ENCODE measurements at regions not wholly inside any gene's neighbourhood (a gene's known extent, or its start where the extent isn't known, plus 50 kb on each side); places are given as distances from the start of the nearest gene placed in this dataset.
"Not testable (repeated sequence)": the region's sequence is repeated elsewhere in the genome, so short reads cannot be mapped to it uniquely, and the experiment has no call there.

- no peaks in the 10 kb centered on the region for H3K36me3 ChIP-seq
- H3K27ac ChIP-seq, result no peak overlapping the region
- TF ChIP-seq CTCF (IDR thresholded peaks at IDR 0.05), result no peak
- no peaks in the 10 kb centered on the region for H3K9me3 ChIP-seq
- no peak overlapping the region for H3K4me3 ChIP-seq
- no peak for DNase-seq
- intact Hi-C loops (cut with DNase I; ENCODE audit: low total_unique reads), result no loop called here
- no peaks in the 10 kb centered on the region for H3K4me1 ChIP-seq
- H3K27me3 ChIP-seq, result no peaks in the 10 kb centered on the region
Measured at GRCh38 chr12:9342614-9343353, 134.6 kb upstream of the PZP start.

DNA sequence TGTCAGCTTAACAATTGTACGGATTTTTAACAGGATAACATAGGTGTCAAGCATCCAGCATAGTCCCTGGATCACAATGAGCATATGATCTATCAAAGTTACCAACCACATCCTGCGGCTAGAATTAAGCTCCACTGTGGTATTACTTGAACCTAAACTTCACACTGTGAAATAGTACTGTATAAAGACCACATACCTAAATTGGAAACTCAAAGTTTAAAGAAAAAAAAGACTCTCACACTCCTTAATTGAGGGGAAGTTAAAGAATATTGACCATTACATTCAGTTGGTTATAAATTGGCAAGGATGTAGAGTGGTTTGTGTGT, 133.0 kb upstream of the PZP start:
- intact Hi-C loops (cut with DNase I; ENCODE audit: low total_unique reads), result no loop called here
- H3K9me3 ChIP-seq, result no peaks in the 10 kb centered on the region
- DNase-seq, result no peak
- H3K36me3 ChIP-seq, result no peaks in the 10 kb centered on the region
- H3K4me3 ChIP-seq, result no peak overlapping the region
- TF ChIP-seq CTCF (IDR thresholded peaks at IDR 0.05), result no peak
- no peak overlapping the region for H3K27ac ChIP-seq
- no peaks in the 10 kb centered on the region for H3K4me1 ChIP-seq
- no peaks in the 10 kb centered on the region for H3K27me3 ChIP-seq

DNA sequence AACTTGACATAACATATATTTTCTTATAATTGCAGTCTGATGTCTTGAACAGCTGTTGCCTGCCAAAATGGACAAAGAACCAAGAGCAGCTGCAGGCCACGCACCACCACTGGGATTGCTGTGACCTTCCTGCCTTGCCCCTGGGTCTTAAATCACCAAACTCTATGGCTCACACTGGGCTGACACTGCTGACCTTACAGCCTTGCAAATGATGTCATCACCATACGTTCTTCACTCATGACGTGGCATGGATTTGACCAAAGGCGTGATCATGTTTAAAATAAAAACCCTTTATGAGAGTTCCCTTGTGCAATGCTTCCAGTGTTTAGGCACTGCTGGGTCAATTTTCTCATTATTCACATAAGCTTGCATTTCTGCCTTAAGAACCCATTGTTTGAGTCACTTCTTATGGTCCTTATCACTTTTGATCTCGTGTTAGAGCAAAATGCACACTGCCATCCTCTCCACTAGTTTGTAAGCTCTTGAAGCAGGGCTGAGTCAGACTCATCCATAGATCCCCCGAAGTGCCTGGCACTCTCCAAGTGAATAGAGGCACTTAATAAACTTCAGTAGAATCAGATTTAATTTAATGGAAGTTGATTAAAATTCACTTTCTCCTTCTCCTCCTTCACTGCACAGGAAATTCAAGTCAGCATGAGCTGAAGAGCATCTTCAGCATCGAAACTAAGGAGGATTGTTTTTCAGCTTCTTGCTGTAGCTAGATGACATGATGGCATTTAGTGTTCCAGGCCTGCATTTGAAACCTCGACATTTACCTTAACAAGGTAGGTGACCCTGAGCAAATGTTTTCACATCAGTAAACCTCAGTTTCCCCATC, 132.4 kb upstream of the PZP start:
- H3K9me3 ChIP-seq, result no peaks in the 10 kb centered on the region
- no peak for TF ChIP-seq CTCF (IDR thresholded peaks at IDR 0.05)
- no peaks in the 10 kb centered on the region for H3K4me1 ChIP-seq
- H3K27me3 ChIP-seq, result no peaks in the 10 kb centered on the region
- no peak for DNase-seq
- no peak overlapping the region for H3K27ac ChIP-seq
- H3K4me3 ChIP-seq, result no peak overlapping the region
- no peaks in the 10 kb centered on the region for H3K36me3 ChIP-seq
- intact Hi-C loops (cut with DNase I; ENCODE audit: low total_unique reads), result no loop called here

DNA sequence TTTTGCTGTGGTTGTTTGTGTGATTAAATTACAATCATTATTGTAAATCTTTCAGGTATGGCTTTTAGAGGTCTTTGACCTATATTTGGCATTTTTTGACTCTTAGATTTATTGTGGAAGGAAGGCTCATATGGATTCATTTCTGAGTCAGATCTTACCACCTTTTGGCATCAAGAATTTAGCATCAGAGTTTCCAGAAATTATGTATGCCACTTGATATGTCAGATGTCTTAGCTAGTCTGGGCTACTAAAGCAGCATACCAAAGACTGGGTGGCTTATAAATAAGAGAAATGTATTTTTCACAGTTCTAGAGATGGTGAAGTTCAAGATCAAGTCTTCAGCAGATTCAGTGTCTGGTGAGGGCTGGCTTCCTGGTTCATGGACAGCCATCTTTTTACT, 129.5 kb upstream of the PZP start:
- intact Hi-C loops (cut with DNase I; ENCODE audit: low total_unique reads), result no loop called here

GRCh38 chr12:9336375-9337011, 128.3 kb upstream of the PZP start:
- H3K27ac ChIP-seq; H3K4me1 ChIP-seq; H3K9me3 ChIP-seq; H3K27me3 ChIP-seq; H3K4me3 ChIP-seq; H3K36me3 ChIP-seq; intact Hi-C loops (cut with DNase I; ENCODE audit: low total_unique reads); DNase-seq: not testable (repeated sequence)

More for the DNA sequence above, 129.5 kb upstream of the PZP start:
- Histone ChIP-seq H3K4me1 (no peaks in the 10 kb centered on the region), H3K27me3 (no peaks in the 10 kb centered on the region), H3K4me3 (no peak overlapping the region), H3K36me3 (no peaks in the 10 kb centered on the region), H3K9me3 (no peaks in the 10 kb centered on the region), H3K27ac (no peak overlapping the region)
- DNase-seq, result no peak
- TF ChIP-seq CTCF (IDR thresholded peaks at IDR 0.05), result no peak

GRCh38 chr12:9335867-9336266, 127.7 kb upstream of the PZP start:
- Histone ChIP-seq H3K36me3 (no peaks in the 10 kb centered on the region), H3K9me3 (no peaks in the 10 kb centered on the region), H3K27me3 (no peaks in the 10 kb centered on the region), H3K4me3 (no peak overlapping the region), H3K4me1 (no peaks in the 10 kb centered on the region), H3K27ac (no peak overlapping the region)
- TF ChIP-seq CTCF (IDR thresholded peaks at IDR 0.05), result no peak
- intact Hi-C loops (cut with DNase I; ENCODE audit: low total_unique reads), result no loop called here
- DNase-seq, result no peak
